ENCODE measurements at regions not wholly inside any gene's neighbourhood (a gene's known extent, or its start where the extent isn't known, plus 50 kb on each side); places are given as distances from the start of the nearest gene placed in this dataset.
A peak's percentile ranks its signal among the peaks of the same experiment; 100 is the strongest.

DNA sequence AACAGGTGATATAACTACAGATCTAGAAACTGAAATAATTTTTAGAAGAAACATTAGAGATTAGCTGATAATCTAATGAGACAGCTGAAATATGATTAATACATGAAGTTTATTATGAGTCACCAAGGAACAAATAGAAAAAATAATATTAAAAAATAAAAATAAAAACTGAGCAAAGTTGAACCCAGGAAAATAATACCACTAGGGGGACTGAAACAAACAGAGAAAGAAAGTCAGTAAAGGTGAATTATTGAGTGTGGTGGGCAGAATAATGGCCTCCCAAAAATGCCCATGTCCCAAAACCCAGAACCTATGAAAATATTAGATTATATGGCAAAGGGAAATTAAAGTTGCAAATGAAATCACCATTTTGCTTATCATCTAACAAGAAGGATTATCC is 820.7 kb upstream of the INTU start:
- no peak for DNase-seq (ENCODE audit: low read depth in 2 of 2)

DNA sequence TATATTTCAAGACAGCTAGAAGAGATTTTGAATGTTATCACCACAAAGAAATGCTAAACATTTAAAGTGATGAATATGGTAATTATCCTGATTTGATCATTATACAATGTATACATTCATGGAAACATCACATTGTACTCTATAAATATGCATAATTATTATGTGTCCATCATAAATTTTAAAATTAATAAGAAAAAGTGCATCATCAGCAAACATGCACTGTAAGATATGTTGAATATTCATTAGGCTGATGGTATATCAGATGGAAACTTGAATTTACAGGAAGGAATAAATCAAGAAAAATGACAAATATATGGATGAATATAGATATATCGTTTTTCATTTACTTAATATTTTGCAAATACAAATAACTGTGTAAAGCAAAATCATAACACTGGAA is 812.1 kb upstream of the INTU start:
- DNase-seq (ENCODE audit: low read depth in 2 of 2), result no peak

DNA sequence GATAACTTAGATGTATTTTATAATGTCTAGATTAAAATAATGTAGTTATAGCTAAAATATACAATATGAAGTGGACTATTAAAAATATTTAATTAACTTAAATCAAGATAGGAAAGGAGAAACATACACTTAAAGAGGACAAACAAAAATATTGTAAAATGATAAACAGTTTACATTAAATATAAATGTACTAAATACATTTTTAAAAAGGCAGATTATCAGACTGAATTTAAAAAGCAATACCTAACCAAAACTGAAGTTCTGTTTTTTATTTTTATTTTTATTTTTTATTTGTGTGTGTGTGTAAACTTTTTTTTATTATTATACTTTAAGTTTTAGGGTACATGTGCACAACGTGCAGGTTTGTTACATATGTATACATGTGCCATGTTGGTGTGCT is 811.6 kb upstream of the INTU start:
- no peak for DNase-seq (ENCODE audit: low read depth in 2 of 2)

DNA sequence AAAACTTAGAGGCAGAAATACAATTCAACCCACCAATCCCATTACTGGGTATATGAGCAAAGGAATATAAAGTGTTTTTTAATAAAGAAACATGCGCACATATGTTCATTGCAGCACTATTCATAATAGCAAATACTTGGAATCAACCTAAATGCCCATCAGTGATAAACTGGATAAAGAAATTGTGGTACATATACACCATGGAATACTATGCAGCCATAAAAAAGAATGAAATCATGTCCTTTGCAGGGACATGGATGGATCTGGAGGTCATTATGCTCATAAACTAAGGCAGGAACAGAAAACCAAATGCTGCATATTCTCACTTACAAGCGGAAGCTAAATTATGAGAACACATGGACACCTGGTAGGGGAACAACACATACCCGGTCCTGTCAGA is 807.7 kb upstream of the INTU start:
- DNase-seq (ENCODE audit: low read depth in 2 of 2), result no peak

DNA sequence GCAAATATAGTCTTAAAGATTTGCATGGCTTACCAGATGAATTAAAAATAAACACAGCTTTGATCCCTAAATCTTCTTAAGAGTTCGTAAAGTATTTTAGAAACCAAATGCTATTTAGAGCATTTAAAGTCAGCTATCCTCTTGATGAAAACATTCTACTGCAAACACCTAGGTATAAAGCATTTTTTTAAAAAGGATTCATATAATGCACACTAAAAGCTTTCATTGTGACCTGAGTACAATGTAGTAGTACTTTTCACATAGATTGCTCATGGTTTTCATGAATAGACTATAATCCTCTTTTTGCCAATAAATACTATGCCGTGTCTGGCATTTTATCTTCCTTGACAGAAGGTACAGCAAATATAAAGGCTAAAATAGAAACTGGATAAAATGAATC is 805.1 kb upstream of the INTU start:
- DNase-seq (ENCODE audit: low read depth in 2 of 2), result no peak

DNA sequence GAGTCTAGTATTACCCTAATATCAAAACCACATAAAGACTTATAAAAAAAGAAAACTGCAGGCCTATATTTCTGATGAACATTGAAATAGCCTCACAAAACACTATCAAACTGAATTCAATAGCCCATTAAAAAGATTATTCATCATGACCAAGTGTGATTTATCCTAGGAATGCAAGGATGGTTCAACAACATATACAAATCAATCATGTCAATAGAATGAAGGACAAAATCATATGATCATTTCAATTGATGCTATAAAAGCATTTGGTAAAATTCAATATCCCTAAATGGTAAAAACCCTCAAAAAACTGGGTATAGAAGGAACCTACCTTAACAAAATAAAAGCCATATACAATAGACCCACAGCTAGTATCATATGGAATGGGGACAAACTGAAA is 797.9 kb upstream of the INTU start:
- DNase-seq (ENCODE audit: low read depth in 2 of 2), result no peak

DNA sequence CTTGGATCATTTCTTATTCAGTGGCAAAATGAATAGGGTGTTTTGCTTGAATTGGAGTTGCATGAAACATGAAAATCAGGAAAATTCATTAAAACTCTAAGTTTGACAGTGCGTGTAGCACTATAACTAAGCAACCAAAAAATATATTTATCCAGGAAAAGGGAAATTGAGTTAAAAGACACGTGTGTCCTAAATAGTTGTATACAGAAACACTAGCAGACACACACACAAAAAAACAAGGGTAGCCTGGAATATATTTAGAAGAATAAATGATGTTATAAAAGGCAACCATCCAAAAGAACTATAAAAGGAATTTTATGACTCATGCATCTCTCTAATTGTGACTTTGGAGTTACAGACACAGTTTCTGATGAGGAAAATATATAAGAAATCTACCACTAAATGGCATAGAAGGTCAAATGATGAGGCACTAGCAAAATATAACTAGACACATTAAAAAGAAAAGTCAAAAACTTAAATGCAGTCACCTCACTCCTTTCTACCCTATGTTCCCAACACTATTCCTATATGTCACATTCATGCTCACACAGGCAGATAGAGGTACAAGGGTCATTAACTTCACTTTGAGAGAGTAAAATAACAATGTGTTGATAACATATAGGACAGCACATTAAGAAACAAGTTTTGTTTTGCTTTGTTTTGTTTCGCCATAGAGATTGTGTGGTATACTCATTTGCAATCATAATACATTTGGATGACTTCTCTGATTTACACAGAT is 793.6 kb upstream of the INTU start:
- peak in 1 of 2 donors; percentile 11 for DNase-seq (ENCODE audit: low read depth in 2 of 2)

DNA sequence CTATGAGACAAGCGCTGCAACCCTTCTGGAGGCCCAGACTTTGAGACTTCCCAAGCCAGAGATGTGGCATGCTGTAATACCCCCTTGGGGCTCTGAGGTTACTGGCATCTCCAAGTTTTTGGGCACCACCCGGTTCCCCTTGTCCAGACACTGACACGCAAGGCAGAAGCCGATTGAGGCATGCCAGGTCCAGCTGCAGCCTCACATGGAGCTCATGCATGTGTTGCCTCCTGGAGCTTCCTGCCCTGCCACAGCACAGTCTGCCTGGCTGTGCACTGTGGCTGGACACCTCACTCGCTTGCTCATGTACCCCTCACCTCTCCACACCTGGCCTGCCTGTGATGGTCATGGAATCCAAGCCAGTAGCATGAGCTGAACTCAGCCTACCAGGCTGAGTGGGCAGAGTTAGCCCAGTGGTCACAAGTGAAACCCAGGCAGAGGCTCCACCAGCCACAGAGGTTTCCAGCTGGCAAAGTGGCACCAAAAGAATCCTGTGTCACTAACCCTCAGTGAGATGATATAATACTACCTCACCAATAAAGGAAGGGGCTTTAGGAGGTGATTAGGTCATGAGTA is 789.2 kb upstream of the INTU start:
- DNase-seq (ENCODE audit: low read depth in 2 of 2), result no peak

DNA sequence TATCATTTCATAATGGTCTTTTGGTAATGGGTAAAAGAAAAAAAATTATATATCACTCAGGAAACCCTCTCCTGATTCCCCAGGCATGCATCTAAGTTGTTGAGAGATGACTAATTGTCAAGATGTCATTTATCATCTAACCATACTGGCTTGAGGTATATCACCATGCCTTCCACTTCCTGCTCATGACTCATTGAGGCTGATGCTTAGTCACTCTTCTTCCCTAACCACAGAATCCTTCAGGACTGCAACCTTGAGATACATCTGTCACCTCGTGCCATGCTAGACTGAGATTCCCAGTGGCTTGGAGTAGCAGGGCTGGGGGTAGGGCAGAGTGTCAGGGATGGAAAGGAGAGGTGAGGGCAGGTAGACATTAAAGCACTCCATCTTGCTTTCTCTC is 782.5 kb upstream of the INTU start:
- peak in 1 of 2 donors; percentile 97 for DNase-seq (ENCODE audit: low read depth in 2 of 2)

DNA sequence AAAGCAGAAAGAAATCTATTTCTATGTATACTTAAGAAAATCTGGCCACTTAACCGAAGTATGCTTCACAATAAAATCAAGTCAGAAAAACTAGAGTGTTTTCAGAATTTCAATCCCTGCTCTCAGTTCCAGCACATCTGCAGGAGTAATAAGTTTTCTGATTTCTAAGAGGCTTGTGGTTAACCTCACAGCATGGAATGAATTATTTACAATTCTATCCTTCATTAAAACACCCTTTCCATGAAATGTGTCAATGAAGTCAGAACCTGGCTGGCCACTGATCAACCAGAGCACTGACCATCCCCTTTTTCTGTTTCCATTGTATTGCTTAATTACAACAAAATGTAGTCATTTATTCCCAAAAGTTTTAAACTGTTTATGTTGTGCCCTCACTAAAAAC is 781.4 kb upstream of the INTU start:
- DNase-seq (ENCODE audit: low read depth in 2 of 2), result no peak

DNA sequence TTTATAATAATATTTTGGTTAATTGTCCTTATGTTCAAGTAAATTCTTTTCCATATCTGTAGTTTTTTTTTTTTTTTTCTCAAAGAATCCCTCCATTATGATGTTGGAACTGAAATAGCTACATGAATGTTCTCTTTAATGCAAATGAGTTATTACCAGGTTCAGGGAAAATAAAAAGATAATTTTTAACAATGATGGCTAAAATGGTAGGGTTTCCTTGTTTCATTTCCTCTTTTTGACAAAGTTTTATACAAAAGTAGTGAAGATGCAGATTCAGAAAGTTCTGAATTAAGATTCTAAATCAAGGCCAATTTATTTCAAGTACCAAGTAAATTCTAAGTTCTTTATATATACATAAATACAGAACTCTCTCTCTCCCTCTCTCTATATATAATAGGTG is 779.0 kb upstream of the INTU start:
- DNase-seq (ENCODE audit: low read depth in 2 of 2), result no peak

DNA sequence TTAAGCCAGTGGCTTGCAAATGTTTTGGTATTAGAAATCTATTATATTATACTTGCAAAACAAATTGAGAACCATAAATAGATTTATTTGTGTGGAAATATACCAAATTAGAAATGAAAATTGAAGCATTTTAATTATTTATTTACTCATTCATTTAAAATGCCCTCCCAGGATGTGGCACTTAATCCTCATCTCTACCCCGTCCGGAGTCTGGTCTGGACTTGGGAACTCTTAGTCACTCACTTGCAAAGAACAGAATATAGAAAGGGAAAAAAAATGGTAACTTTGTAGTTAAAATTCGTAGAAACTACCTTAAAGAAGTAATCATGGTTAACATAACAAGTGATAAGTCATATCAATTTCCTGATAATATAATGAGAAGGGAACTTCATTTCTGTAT is 775.9 kb upstream of the INTU start:
- no peak for DNase-seq (ENCODE audit: low read depth in 2 of 2)

DNA sequence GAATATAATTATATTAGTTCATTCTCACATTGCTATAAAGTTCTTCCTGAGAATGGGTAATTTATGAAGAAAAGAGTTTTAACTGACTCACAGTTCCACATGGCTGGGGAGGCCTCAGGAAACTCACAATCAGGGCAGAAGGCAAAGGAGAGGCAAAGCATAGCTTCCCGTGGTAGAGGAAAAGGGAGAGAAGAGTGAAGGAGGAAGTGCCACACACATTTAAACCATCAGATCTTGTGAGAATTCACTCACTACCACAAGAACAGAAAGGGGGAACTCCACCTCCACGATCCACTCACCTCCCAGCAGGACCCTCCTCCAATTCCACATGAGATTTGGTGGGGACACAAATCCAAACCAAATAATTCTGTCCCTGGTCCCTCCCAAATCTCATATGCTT is 773.4 kb upstream of the INTU start:
- DNase-seq (ENCODE audit: low read depth in 2 of 2), result no peak

DNA sequence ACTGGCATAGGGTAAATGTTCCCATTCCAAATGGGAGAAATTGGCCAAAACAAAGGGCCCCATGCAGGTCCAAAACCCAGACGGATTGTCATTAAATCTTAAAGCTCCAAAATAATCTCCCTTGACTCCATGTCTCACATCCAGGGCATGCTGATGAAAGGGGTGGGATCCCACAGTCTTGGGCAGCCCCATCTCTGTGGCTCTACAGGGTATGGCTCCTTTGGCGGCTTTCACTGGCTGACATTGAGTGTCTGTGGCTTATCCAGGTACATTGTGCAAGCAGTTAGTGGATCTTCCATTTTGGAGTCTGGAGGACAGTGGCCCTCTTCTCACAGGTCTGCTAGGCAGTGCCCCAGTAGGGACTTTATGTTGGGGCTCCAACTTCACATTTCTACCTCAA is 772.9 kb upstream of the INTU start:
- no peak for DNase-seq (ENCODE audit: low read depth in 2 of 2)

DNA sequence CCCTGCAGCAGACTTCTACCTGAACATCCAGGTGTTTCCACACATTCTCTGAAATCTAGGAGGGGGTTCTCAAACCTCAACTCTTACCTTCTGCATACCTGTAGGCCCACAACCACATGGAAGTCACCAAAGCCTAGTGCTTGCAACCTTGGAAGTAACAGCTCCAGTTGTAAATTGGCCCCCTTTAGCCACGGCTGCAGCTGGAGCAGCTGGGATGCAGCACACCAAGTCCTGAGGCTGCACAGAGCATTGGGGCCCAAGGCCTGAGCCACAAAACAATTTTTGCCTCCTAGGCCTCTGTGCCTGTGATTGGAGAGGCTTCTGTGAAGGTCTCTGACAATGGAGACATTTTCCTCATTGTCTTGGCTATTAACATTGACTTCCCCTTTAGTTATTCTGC is 772.4 kb upstream of the INTU start:
- DNase-seq (ENCODE audit: low read depth in 2 of 2), result no peak

DNA sequence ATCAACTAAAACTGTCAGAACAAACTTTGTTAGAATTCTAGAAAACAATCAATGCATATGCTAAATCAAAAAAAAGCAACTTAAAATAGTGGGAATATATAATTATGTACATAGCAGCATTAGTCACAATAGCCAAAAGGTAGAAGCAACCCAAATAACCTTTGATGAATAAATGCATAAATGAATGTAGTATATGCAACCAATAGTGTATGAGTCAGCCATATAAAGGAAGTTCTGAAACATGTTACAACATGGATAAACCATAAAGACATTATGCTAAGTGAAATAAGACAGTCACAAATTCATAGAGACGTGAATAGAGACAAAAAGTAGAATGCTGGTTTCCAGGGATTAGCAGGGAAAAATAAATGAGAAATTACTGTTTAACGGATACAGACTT is 762.8 kb upstream of the INTU start:
- no peak for DNase-seq (ENCODE audit: low read depth in 2 of 2)

DNA sequence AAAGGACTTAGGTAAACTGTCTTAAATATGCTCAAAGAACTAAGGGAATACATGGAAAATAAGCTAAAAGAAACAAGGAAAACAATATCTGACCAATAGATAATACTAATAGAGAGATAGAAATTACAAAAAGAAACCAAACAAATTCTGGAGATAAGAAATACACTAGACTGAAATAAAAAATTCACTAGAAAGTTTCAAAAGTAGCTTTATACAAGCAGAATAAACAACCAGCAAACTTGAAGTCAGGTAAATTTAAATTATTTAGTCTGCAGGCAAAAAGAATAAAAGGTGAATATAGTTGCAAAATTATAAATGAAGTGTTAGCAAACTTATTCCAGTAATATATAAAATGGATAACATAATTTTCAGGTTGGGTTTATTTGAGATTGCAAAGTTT is 760.9 kb upstream of the INTU start:
- no peak for DNase-seq (ENCODE audit: low read depth in 2 of 2)

DNA sequence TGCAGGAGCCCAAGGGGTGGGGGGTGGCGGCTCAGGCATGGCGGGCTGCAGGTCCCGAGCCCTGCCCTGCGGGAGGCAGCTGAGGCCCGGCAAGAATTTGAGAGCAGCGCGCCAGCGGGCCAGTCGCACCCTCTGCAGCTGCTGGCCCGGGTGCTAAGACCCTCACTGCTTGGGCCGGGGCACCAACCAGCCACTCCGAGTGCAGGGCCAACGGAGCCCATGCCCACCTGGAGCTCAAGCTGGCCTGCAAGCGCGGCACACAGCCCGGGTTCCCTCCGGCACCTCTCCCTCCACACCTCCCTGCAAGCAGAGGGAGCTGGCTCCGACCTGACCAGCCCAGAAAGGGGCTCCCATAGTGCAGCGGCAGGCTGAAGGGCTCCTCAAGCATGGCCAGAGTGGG is 758.2 kb upstream of the INTU start:
- no peak for DNase-seq (ENCODE audit: low read depth in 2 of 2)

DNA sequence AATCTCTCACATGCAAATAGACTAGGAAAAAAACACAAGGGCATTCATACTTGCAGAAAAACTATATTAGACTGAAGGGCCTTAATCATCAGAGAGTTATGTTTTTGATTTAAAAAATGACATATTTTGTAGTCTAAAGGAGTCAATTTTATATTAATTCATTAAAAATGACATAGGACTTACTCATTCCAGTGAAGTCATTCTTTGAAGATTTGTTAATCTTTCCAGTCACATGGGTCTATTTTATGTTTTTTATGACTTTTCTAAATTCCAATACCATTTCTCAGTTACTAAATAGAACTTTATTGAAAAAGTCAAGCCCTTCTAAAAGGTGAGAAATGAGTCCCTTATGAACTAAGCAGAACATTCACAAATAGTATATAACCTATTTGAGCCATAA is 743.8 kb upstream of the INTU start:
- peak in 1 of 2 donors; percentile 3 for DNase-seq (ENCODE audit: low read depth in 2 of 2)

DNA sequence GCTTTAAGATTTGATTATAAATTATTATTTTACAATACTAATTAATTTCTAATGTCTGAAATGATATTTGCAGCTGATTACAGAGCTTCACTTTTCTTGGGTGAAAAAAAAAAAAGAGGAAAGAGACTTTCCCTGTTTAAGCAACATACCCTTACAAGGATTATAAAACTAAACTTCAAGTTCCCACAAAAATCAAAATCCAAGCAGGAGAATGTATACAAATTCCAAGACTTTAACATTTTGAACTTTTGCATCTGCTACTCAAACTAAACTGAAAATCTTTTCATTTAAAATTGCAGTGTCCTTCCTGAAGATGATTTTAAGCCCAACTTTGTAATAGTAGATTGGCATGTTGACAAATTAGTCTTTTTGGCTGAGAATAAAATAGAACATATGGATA is 742.4 kb upstream of the INTU start:
- no peak for DNase-seq (ENCODE audit: low read depth in 2 of 2)

DNA sequence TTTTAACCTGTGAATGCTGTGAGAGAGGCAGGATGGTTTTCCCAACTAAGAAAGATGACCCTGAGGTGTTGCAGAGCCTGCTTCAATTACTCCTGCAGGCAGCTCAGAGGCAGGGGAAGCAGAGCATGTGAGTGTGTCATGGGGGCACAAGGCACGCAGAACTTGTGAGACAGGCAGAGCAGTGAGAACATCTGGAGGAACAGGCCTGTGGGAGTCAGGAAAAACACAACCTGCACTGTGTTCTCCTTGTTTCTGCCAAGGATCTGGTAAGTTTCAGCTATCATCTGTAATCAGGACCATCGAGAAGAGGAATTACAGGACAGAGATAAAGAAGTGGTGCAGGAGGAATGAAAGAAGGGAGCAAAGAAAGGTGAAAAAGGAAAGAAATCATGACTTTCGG is 741.8 kb upstream of the INTU start:
- no peak for DNase-seq (ENCODE audit: low read depth in 2 of 2)

DNA sequence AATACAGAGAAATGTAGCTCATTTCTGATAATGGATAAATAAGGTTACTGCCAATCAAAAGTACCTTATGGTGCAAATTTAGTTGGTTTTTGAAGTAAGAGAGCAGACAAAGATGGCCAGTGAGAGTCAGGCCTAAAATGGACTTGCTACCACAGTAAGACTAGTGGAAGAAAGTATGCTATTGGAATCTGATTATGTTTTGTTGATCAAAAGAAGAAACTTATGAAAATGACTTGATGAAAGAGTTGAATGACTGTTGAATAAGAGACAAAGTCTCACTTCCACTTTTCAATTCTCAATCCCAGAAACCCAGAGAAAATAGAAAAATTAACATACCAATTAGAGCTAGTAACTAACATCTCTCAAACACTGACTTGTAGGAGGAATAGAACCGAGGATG is 737.8 kb upstream of the INTU start:
- DNase-seq (ENCODE audit: low read depth in 2 of 2), result no peak

DNA sequence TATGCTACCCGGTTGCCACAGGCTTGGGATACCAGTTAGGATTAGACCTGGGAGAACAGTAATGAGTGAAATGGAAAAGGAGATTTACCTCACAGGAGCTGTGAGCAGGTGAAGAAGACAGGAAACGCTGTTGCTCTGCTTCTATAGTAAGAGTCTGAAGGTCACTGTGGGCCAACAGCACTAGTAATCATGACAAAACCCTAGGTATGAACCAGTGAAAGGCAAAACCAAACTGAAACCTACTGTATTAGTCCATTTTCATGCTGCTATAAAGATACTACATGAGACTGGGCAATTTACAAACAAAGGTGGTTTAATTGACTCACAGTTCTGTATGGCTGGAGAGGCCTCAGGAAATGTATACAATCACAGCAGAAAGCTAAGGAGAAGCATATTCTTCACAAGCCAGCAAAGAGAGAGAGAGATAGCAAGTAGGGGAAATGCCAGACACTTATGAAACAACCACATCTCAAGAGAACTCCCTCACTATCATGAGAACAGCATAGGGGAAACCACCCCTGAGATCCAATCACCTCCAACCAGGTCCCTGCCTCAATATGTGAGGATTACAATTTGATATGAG is 736.7 kb upstream of the INTU start:
- no peak for DNase-seq (ENCODE audit: low read depth in 2 of 2)

DNA sequence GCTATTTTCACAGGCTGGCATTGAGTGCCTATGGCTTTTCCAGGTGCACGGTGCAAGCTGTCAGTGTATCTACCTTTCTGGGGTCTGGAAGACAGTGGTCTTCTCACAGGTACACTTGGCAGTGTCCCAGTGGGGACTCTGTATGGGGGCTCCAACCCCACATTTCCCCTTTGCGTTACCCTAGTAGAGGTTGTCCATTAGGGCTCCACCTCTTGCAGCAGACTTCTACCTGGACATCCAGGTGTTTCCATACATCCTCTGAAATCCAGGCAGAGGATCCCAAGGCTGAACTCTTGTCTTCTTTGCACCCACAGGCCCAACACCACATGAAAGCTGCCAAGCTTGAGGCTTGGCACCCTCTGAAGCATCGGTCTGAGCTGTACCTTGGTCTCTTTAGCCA is 735.7 kb upstream of the INTU start:
- no peak for DNase-seq (ENCODE audit: low read depth in 2 of 2)

Data from lung microvascular endothelial cell (primary cell).